ENCODE measurements at regions not wholly inside any gene's neighbourhood (a gene's known extent, or its start where the extent isn't known, plus 50 kb on each side); places are given as distances from the start of the nearest gene placed in this dataset.

DNA sequence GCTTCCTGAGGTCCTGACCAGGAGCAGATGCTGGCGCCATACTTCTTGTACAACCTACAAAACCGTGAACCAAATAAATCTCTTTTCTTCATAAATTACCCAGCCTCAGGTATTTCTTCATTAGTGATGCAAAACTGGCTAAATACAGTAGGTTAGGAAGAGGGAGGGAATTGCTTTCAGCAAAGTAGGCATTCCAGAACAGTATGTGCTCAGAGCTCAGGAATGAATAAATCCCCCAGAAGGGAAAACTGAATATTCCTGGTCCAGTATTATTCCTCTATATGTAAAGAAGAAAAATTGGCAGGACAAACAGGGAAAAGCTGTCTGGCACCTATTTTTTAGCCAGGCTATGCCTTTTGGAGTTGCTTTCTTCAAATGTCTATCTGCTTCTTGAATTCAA is 577.1 kb downstream of the PSAT1 start:
- no peak for DNase-seq
- H3K27ac ChIP-seq, result no peak overlapping the region
- no peak overlapping the region for H3K4me3 ChIP-seq
- intact Hi-C loops (cut with DNase I), result no loop called here
- no peaks in the 10 kb centered on the region for H3K9me3 ChIP-seq
- H3K4me1 ChIP-seq, result no peaks in the 10 kb centered on the region
- ATAC-seq, result no peak
- no peaks in the 10 kb centered on the region for H3K36me3 ChIP-seq
- no peak for TF ChIP-seq CTCF (IDR thresholded peaks at IDR 0.05)
- no peaks in the 10 kb centered on the region for H3K27me3 ChIP-seq

- intact Hi-C loops (cut with DNase I), result no loop called here
- H3K27me3 ChIP-seq, result no peaks in the 10 kb centered on the region
- no peak overlapping the region for H3K27ac ChIP-seq
- no peak overlapping the region for H3K4me3 ChIP-seq
- ATAC-seq (no peak), DNase-seq (no peak)
- H3K4me1 ChIP-seq, result no peaks in the 10 kb centered on the region
- H3K36me3 ChIP-seq, result no peaks in the 10 kb centered on the region
- no peak for TF ChIP-seq CTCF (IDR thresholded peaks at IDR 0.05)
- no peaks in the 10 kb centered on the region for H3K9me3 ChIP-seq
Measured at GRCh38 chr9:78879324-78880100, 582.6 kb downstream of the PSAT1 start.

DNA sequence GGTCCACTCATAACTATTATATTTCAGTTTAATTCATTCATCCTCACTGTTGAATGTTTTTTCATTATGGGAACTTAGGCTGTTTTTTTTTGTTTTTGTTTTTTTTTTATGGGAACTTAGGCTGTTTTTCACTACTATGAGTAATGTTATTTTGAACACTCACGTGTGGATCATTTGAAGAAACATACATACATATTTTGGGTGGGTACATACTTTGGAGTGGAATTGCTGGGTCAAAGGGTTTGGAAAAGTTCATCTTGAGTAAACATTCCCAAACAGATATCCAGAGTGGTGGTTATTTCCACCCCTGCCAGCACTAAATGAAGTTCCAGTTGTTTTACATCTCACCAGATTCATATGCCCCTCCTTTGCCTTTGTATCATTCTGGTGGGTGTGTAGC is 584.4 kb downstream of the PSAT1 start:
- no peaks in the 10 kb centered on the region for H3K4me1 ChIP-seq
- TF ChIP-seq CTCF (IDR thresholded peaks at IDR 0.05), result no peak
- no peaks in the 10 kb centered on the region for H3K9me3 ChIP-seq
- no peak overlapping the region for H3K27ac ChIP-seq
- no peak overlapping the region for H3K4me3 ChIP-seq
- intact Hi-C loops (cut with DNase I), result no loop called here
- H3K27me3 ChIP-seq, result no peaks in the 10 kb centered on the region
- no peaks in the 10 kb centered on the region for H3K36me3 ChIP-seq
- DNase-seq (no peak), ATAC-seq (no peak)

- DNase-seq, result no peak
- H3K27me3 ChIP-seq, result no peaks in the 10 kb centered on the region
- ATAC-seq, result no peak
- no peak overlapping the region for H3K4me3 ChIP-seq
- TF ChIP-seq CTCF (IDR thresholded peaks at IDR 0.05), result no peak
- H3K9me3 ChIP-seq, result no peaks in the 10 kb centered on the region
- intact Hi-C loops (cut with DNase I), result no loop called here
- no peaks in the 10 kb centered on the region for H3K4me1 ChIP-seq
- H3K27ac ChIP-seq, result no peak overlapping the region
- no peaks in the 10 kb centered on the region for H3K36me3 ChIP-seq
Measured at GRCh38 chr9:78882481-78882880, 585.6 kb downstream of the PSAT1 start.

- no peaks in the 10 kb centered on the region for H3K9me3 ChIP-seq
- no peak for DNase-seq
- H3K36me3 ChIP-seq, result no peaks in the 10 kb centered on the region
- no peak overlapping the region for H3K27ac ChIP-seq
- H3K4me1 ChIP-seq, result no peaks in the 10 kb centered on the region
- no peak for ATAC-seq
- intact Hi-C loops (cut with DNase I), result no loop called here
- TF ChIP-seq CTCF (IDR thresholded peaks at IDR 0.05), result no peak
- no peaks in the 10 kb centered on the region for H3K27me3 ChIP-seq
- no peak overlapping the region for H3K4me3 ChIP-seq
Measured at GRCh38 chr9:78884611-78885150, 587.8 kb downstream of the PSAT1 start.

All from upper lobe of right lung (tissue), 1 donor.